ENCODE measurements at regions not wholly inside any gene's neighbourhood (a gene's known extent, or its start where the extent isn't known, plus 50 kb on each side); places are given as distances from the start of the nearest gene placed in this dataset.

DNA sequence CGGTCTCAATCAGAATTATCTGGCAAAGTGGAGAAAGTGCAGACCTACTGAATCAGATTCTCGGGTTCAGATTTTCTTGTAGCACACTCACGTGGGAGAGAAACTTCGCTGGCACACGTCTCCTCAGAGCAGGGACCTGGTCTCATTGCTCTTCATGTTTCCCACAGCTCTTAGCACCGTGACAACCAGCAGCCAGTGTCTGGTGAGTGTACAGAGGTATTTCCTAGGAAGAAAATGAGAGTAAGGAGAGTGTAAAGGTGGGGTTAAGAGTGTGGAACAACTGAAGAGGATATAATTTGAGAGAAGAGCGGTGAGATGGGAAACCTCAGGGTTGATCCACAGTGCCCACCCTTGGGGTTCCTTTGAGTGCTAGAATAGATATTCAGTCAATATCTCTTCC, 89.2 kb downstream of the ARF6 start:
- H4K5ac ChIP-seq (ENCODE audit: insufficient read length, low read depth, low read length), result no peak overlapping the region
- H2AK5ac ChIP-seq (ENCODE audit: low read depth, low read length), result no peak overlapping the region
- no peaks in the 10 kb centered on the region for H3K36me3 ChIP-seq (ENCODE audit: control insufficient read depth in 2 of 4, insufficient read depth in 4 of 4, low read length in 3 of 4)
- H2BK12ac ChIP-seq (ENCODE audit: low read depth, low read length), result no peak overlapping the region
- FAIRE-seq (no peak), DNase-seq (ENCODE audit: low read depth in 1 of 2, low spot score in 2 of 2) (no peak)
- no peak overlapping the region for H3K14ac ChIP-seq (ENCODE audit: insufficient read length)
- no peak overlapping the region for H3K18ac ChIP-seq (ENCODE audit: extremely low read depth, low read length)
- H3K56ac ChIP-seq (replicated peaks; ENCODE audit: insufficient read length, low read depth, low read length), result no peak overlapping the region
- H3K4me3 ChIP-seq (ENCODE audit: extremely low read depth in 1 of 4, insufficient read depth in 2 of 4, low read depth in 3 of 4, low read length in 4 of 4), result no peak overlapping the region
- no peak overlapping the region for H2BK120ac ChIP-seq (replicated peaks; ENCODE audit: low read depth, low read length)
- H3K9ac ChIP-seq (replicated peaks in 1 of 4; ENCODE audit: extremely low read depth in 1 of 4, low read depth in 3 of 4, low read length in 3 of 4), result no peak overlapping the region
- no peaks in the 10 kb centered on the region for H3K9me3 ChIP-seq (ENCODE audit: insufficient read depth in 2 of 2, low read depth in 1 of 2, low read length in 1 of 2)
- H4K91ac ChIP-seq (replicated peaks; ENCODE audit: insufficient read length, low read length), result no peak overlapping the region
- H2BK5ac ChIP-seq (ENCODE audit: low read depth, low read length), result no peak overlapping the region
- no peaks in the 10 kb centered on the region for H4K20me1 ChIP-seq (replicated peaks in 1 of 2; ENCODE audit: control insufficient read depth in 1 of 2, insufficient read depth in 2 of 2, low read length in 2 of 2)
- H3K27ac ChIP-seq (ENCODE audit: low read depth, low read length), result no peak overlapping the region
- no peak overlapping the region for H3K23ac ChIP-seq (ENCODE audit: insufficient read length)
- no peaks in the 10 kb centered on the region for H3K79me2 ChIP-seq (ENCODE audit: control insufficient read depth in 1 of 2, insufficient read depth in 2 of 2, low read length in 2 of 2)
- no peak overlapping the region for H3K4ac ChIP-seq (replicated peaks; ENCODE audit: insufficient read length, low read depth, low read length)
- H3K79me1 ChIP-seq (ENCODE audit: low read depth, low read length), result no peaks in the 10 kb centered on the region
- H3K23me2 ChIP-seq (ENCODE audit: low read depth, low read length), result no peaks in the 10 kb centered on the region; the same call in 1 of the 2 replicates
- peaks cover 0 to 3% (median 1%) of the 10 kb centered on the region in 4 experiments; a peak in 1 of 7 replicates for H3K4me1 ChIP-seq (replicated peaks in 1 of 4; ENCODE audit: control insufficient read depth in 3 of 4, insufficient read depth in 4 of 4, low read length in 3 of 4)
- no peak overlapping the region for H2AFZ ChIP-seq (ENCODE audit: low read length)
- CTCF ChIA-PET (ENCODE audit: partially characterized antibody), result no interaction called here
- H3K27me3 ChIP-seq (replicated peaks in 1 of 4; ENCODE audit: control insufficient read depth in 3 of 4, extremely low read depth in 1 of 4, insufficient read depth in 3 of 4, low read length in 3 of 4), result no peaks in the 10 kb centered on the region
- H2BK15ac ChIP-seq (ENCODE audit: low read length), result no peak overlapping the region
- 85% methylated on average over 7 of the region's 7 CpGs; no CpG with 5 or more reads in 1 of the 2 experiments for WGBS, 2 experiments (ENCODE audit: extremely low coverage in 1 of 2, insufficient coverage in 1 of 2, insufficient read length in 1 of 2, insufficient replicate concordance in 2 of 2, low coverage in 1 of 2, low lambda C conversion rate in 2 of 2, missing lambda C conversion rate in 1 of 2)
- no peak overlapping the region for H3K4me2 ChIP-seq (ENCODE audit: insufficient read depth in 1 of 2, low read depth in 2 of 2, low read length in 2 of 2)
- no peak overlapping the region for H2BK20ac ChIP-seq (ENCODE audit: low read length)
- no peak overlapping the region for H4K8ac ChIP-seq (ENCODE audit: extremely low read depth, insufficient read depth, low read length)
- POLR2A ChIA-PET (ENCODE audit: partially characterized antibody), result no interaction called here
- TF ChIP-seq CTCF (IDR thresholded peaks at IDR 0.05; ENCODE audit: control extremely low read depth in 1 of 3, insufficient read depth in 1 of 3, low read depth in 1 of 3, low read length in 3 of 3) (no peak), EZH2 (IDR thresholded peaks at IDR 0.05; ENCODE audit: low read depth, low read length, severe bottlenecking) (no peak), HDAC6 (IDR thresholded peaks at IDR 0.05; ENCODE audit: low read depth, low read length) (no peak), ZNF274 (IDR thresholded peaks at IDR 0.05; ENCODE audit: borderline replicate concordance, extremely low read depth, low read length) (no peak), SIRT6 (IDR thresholded peaks at IDR 0.05; ENCODE audit: low read length) (no peak), RXRA (IDR thresholded peaks at IDR 0.05; ENCODE audit: insufficient read depth, low read depth, low read length) (no peak), CEBPB (IDR thresholded peaks at IDR 0.05; ENCODE audit: low read depth, low read length) (no peak), KDM4A (IDR thresholded peaks at IDR 0.05; ENCODE audit: low read depth, low read length, severe bottlenecking) (no peak), TCF12 (IDR thresholded peaks at IDR 0.05; ENCODE audit: low read depth, low read length) (no peak), MAFK (IDR thresholded peaks at IDR 0.05; ENCODE audit: low read depth, low read length) (no peak), CHD1 (IDR thresholded peaks at IDR 0.05; ENCODE audit: low read depth, low read length) (no peak), SAP30 (IDR thresholded peaks at IDR 0.05; ENCODE audit: insufficient read depth, insufficient replicate concordance, low read length) (no peak), NANOG (IDR thresholded peaks at IDR 0.05; ENCODE audit: insufficient read depth, low read depth, low read length, poor library complexity, severe bottlenecking) (no peak)

Data from H1 (cell line).